Renal cortex interstitium (tissue), 11 donors: ENCODE measurements at regions not wholly inside any gene's neighbourhood (a gene's known extent, or its start where the extent isn't known, plus 50 kb on each side); places are given as distances from the start of the nearest gene placed in this dataset.

Experiments
- DNase-seq, 11 donors: peaks; one replicate each; pipeline ENCODE4 v3.0.0-alpha.2; 2013; ENCODE audit warnings: low read depth in 9 of 11, low spot score in 4 of 11; ENCODE audit errors: extremely low read depth in 1 of 11

DNA sequence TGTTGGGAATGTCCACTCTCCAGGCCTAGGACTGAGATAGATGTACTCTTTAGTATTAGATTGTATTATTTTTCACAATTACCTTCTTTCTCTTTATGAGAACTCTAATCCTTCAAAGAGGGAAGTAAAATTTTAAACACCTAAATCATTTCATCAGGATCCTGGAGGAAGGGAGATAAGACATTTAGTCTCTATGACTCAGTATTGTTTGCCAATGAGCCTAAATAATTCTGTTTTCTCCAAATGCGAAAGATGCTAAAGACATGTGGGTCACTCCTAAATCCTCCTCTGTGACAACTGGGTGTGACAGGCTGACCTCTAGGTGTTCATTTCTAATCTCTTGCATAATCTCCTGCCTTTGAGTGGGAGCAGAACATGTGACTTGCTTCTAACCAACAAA is 1736.6 kb upstream of the MIR17HG start:
- no peak for DNase-seq

GRCh38 chr13:89627996-89628395 is 1719.5 kb upstream of the MIR17HG start:
- DNase-seq = no peak

- no peak for DNase-seq
Measured at GRCh38 chr13:89628567-89628966, 1718.9 kb upstream of the MIR17HG start.

GRCh38 chr13:89650226-89650625 is 1697.3 kb upstream of the MIR17HG start:
- no peak for DNase-seq

- DNase-seq = no peak
Measured at GRCh38 chr13:89660752-89661151, 1686.7 kb upstream of the MIR17HG start.

DNA sequence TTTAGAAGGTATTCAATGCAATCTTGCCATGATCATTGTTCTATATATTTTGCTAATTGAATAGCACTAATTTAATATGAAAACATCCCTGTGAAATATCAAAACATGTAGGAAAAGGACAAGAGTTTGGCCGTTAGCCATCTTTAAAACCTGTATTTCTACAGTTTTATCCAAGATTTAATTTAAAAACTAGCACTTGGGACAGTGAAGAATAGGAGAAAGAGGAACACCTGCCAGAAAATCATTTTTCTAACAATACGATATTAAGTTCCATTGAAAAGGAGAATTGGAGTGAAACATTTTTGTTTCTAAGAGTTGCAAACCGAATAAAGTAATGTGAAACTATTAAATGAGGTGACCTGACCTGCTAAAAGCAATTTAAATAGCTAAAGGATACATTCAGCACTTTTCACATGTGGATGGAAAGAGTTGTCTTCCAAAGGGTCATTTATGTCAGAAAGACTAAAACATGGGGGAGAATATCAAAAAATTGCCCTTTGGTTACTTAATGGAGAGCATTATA is 1673.6 kb upstream of the MIR17HG start:
- no peak for DNase-seq

- no peak for DNase-seq
Measured at GRCh38 chr13:89678466-89679121, 1668.9 kb upstream of the MIR17HG start.

DNA sequence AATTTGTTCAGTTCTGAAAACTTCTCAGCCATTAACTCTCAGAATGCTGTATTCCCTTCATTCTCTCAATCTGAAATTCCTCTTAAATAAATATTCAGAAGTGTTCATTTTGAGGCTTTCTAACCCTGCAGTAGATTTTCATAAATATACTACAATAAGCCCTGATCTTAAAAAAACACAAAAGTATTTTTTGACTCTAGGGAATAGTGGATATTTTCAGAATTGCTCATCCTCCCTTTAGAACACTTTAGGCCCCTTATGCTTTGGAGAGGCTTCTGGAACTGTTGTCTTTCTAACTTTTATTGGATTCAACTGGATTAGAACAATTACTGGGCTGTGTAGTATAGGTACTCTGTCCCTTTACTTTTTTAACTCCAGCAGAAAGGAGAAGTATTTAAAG is 1662.6 kb upstream of the MIR17HG start:
- no peak for DNase-seq

DNA sequence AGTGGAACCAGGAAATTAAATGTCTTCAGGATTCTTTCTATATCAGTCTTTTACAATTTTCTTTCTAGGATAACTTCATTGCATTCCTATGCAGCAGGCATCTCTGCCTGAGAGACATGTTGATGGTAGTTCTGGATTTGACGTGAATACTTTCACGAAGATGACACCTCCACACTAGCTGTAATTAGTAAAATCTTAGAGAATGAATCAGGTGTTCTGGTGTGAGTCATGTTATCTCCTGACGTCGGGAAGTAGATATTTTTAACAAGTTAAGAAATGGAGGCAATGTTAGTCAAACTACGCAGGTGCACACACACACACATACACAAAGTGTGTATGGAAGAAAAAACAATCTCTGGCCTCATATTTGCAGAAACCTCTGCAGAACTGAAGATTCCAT is 1661.3 kb upstream of the MIR17HG start:
- no peak for DNase-seq

DNA sequence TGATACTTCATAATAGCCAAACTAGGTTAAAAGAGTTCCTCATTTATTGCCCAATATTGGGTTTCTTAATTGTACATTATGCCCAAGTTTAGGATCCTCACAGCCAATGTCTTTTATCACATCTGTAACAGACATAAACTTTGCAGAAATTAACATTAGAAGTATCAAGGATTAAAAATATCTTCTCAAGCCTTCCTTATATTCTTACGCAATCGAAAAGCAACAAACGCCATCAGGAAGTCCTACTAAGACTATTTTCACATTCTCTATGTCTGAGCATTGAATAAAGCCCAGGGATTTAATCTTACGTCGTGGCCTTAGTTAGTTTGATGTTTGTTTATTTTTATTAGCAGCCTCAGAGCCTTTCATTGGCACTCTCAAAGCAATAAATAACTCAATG is 1660.4 kb upstream of the MIR17HG start:
- DNase-seq = no peak

DNA sequence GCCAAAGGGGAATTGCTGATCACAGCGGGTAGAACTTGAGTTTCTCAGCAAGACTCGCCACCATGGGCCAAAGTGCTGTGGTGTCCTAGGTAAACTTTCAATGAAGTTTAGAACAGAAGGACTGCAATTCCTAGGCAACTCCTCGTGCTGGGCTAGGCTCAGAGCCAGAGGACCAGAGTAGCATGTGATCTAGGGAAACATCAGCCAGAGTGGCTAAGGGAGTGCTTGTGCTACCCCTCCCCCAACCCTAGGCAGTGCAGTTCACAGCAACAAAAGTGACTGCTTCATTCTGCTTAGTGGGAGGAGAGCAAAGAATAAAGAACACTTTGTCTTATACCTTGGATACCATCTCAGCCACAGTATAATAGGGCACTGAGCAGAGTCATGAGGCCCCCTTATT is 1658.6 kb upstream of the MIR17HG start:
- DNase-seq = no peak

- DNase-seq = no peak
Measured at GRCh38 chr13:89694451-89694850, 1653.0 kb upstream of the MIR17HG start.

- DNase-seq = peak; percentile 15 to 49 (median 31)
Measured at GRCh38 chr13:89695343-89696257, 1651.9 kb upstream of the MIR17HG start.

- DNase-seq = no peak
Measured at GRCh38 chr13:89701913-89702312, 1645.6 kb upstream of the MIR17HG start.

- no peak for DNase-seq
Measured at GRCh38 chr13:89704040-89704439, 1643.4 kb upstream of the MIR17HG start.

- no peak for DNase-seq
Measured at GRCh38 chr13:89708013-89708412, 1639.5 kb upstream of the MIR17HG start.

- DNase-seq = no peak
Measured at GRCh38 chr13:89721216-89721615, 1626.3 kb upstream of the MIR17HG start.

DNA sequence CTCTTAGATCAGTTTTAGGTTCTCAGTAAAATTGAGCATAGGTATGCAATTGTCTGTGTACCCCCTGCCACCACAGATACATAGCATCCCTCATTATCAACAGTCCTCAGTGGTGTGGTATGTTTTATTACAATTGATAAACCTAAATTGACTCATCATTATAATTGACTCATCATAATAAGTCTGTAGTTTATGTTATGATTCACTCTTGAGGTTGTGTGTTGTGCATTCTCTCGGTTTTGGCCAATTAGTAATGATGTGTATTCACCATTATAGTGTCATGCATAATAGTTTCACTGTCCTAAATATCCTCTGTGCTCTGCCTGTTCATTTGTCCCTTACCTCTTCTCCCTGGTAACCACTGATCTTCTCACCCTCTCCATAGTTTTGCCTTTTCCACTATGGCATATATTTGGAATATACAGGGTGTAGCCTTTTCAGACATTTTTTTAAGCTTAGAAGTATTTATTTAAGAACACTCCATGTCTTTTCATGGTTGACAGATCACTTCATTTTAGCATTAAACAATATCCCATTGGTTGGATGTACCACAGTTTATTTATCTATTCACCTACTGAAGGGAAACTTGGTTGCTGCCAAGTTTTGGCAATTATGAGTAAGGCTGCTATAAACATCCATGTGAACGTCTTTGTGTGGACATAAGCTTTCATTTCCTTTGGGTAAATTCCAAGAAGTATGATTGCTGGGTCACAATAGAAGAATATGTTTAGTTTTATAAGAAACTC is 1620.6 kb upstream of the MIR17HG start:
- no peak for DNase-seq

- DNase-seq = no peak
Measured at GRCh38 chr13:89733829-89734228, 1613.7 kb upstream of the MIR17HG start.

DNA sequence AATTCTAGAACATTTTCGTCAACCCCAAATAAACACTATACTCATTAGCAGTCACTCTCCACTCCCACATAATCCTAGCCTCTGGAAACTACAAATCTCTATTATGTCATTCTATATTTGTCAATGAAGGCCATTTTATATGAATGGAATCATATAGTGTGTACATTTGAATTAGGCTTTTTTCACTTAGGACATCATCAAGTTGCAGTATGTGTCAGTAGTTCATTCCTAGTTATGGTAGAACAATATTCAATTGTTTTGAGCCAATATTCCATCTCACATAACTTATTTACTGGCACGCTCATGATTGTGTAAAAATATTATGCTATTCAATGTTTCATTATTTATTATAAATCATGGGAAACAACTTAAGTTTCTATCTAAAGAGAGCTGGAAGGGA is 1610.4 kb upstream of the MIR17HG start:
- DNase-seq = no peak
